ENCODE measurements at regions not wholly inside any gene's neighbourhood (a gene's known extent, or its start where the extent isn't known, plus 50 kb on each side); places are given as distances from the start of the nearest gene placed in this dataset.

GRCh38 chr13:57857945-57858344 lies 226.4 kb downstream of the PCDH17 start:
- no peak for DNase-seq (ENCODE audit: low spot score)
- no peak for ATAC-seq (ENCODE audit: low FRiP score)
- no peak for TF ChIP-seq CTCF (IDR thresholded peaks at IDR 0.05)

- TF ChIP-seq CTCF (IDR thresholded peaks at IDR 0.05), result no peak
- DNase-seq (ENCODE audit: low spot score) (no peak), ATAC-seq (ENCODE audit: low FRiP score) (no peak)
These were observed 226.8 kb downstream of the PCDH17 start for GRCh38 chr13:57858376-57858775.

DNA sequence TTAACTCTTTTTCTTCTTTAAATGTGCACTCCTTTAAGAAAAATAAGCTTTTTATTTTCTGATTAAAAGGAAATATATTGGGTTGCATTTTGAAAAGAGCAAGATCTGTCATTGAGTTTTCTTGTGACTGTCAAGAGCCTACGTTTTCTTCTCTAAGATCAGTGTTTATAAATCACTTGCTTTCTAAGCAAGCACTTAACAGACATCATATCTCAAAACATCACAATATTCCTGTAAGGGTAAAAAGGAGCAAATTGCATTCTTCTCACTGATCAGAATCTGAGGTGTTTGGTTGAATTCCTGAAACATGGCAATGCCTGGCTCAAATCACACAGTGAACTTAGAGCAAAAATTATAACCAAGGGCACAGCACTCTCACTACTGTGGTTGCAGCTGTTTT lies 231.3 kb downstream of the PCDH17 start:
- no peak for TF ChIP-seq CTCF (IDR thresholded peaks at IDR 0.05)
- no peak for DNase-seq (ENCODE audit: low spot score)
- no peak for ATAC-seq (ENCODE audit: low FRiP score)

GRCh38 chr13:57865600-57866294 lies 234.2 kb downstream of the PCDH17 start:
- ATAC-seq (ENCODE audit: low FRiP score), result no peak
- no peak for TF ChIP-seq CTCF (IDR thresholded peaks at IDR 0.05)
- DNase-seq (ENCODE audit: low spot score), result no peak

- no peak for ATAC-seq (ENCODE audit: low FRiP score)
- no peak for TF ChIP-seq CTCF (IDR thresholded peaks at IDR 0.05)
- DNase-seq (ENCODE audit: low spot score), result no peak
These were observed 243.0 kb downstream of the PCDH17 start for GRCh38 chr13:57874530-57874929.

- TF ChIP-seq CTCF (IDR thresholded peaks at IDR 0.05), result no peak
These were observed 246.1 kb downstream of the PCDH17 start for GRCh38 chr13:57877601-57878000.

GRCh38 chr13:57878291-57878690 lies 246.7 kb downstream of the PCDH17 start:
- DNase-seq (ENCODE audit: low spot score), result no peak
- ATAC-seq (ENCODE audit: low FRiP score), result no peak
- TF ChIP-seq CTCF (IDR thresholded peaks at IDR 0.05), result no peak

More at GRCh38 chr13:57877601-57878000, 246.1 kb downstream of the PCDH17 start:
- DNase-seq (ENCODE audit: low spot score) (no peak), ATAC-seq (ENCODE audit: low FRiP score) (no peak)
